Activated CD4-positive, alpha-beta T cell treated with anti-CD3 and anti-CD28 coated beads, Interleukin-2, amount 50 U/mL, for 24 hours (primary cell): ENCODE measurements at regions not wholly inside any gene's neighbourhood (a gene's known extent, or its start where the extent isn't known, plus 50 kb on each side); places are given as distances from the start of the nearest gene placed in this dataset.
"Not testable (repeated sequence)": the region's sequence is repeated elsewhere in the genome, so short reads cannot be mapped to it uniquely, and the experiment has no call there.

Experiments
- DNase-seq, 2 donors: peaks; one replicate each; pipeline ENCODE4 v3.0.0-alpha.2; 2020; ENCODE audit warnings: low read depth in 1 of 2, low spot score in 1 of 2

- no peak for DNase-seq
These were observed 272.8 kb upstream of the ZNF32 start for GRCh38 chr10:43921478-43921877.

- DNase-seq, result not testable (repeated sequence)
These were observed 271.6 kb upstream of the ZNF32 start for GRCh38 chr10:43920236-43920758.

DNA sequence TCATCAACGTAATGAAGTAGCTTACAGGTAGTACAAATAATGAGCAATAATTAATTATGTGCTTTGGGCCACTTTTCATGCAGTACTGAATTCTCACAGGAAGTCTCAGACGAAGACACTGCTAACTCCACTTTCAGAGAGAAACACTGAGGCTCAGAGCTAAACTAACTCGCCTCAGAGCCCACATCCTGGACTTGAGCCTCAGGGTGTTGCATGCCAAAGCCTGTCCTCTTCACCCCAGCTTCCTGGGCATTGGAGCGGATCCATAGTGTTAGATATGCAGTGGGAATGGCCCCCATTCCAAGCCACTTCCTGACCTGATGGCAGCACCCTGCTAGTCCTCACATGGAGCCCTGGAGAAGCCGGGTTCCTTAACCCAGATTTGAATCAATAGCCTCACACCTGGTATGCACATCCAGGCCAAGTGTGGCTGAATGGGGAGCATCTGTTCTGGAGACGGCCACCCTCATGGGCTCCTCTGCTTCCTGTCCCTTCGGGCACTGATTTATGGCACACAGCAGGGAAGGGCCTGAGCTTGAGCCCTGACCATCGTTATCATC lies 265.1 kb upstream of the ZNF32 start:
- no peak for DNase-seq

GRCh38 chr10:43912469-43912868 lies 263.8 kb upstream of the ZNF32 start:
- no peak for DNase-seq

DNA sequence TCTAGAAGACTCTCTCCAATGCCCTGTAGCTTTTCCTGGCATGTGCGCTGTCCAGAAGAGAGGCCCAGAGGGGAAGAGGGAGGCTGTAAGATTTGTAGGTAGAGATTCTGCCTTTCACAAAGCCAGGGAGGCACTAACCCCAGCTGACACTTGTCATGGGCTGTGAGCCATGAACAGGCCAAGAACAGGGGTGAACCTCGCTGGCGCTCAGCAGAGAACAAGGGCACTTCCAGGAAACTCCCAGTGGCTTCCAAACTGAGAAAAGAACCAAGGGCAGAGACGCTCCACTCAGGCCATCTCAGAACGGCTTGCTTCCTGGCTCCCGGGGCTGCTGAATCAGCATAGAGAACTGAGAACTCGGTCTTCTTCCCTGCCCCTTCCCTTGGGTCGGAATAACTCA lies 257.8 kb upstream of the ZNF32 start:
- no peak for DNase-seq

DNA sequence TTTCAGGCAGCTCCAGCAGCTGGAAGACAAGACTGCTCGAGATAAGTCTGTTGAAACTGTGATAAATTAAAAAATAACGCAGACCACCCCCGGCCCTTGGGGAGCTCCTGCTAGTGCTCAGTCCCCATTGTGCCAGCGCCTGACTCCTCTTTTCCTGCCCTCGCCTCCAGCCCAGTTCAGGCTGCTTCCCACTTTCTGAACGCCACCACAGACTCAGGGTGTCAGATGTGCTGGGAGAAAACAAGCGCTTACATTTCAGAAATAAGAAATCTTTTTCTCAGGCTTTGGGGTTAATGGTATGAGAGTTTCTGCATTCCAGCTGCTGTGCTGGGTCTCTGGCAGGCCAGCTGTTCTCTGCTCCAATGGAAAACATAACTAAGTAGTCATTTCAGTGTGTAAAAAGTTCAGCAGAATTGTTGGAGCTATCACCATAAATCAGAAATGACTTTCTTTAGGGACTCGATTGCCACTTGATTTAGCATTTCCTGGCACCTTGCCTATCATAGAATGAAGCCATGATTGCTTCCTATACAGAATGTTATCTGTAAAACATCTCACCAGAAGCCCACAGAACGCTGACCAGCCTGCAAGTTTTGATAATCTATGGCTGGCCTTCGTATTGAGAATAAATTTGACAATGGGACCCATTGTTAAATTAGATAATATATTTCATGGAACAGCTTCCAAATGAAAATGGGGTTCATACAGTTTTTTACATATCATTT lies 257.0 kb upstream of the ZNF32 start:
- DNase-seq, result no peak

GRCh38 chr10:43904844-43905243 lies 256.2 kb upstream of the ZNF32 start:
- no peak for DNase-seq

- no peak for DNase-seq
These were observed 255.6 kb upstream of the ZNF32 start for GRCh38 chr10:43904301-43904700.

- no peak for DNase-seq
These were observed 254.8 kb upstream of the ZNF32 start for GRCh38 chr10:43903451-43903850.

DNA sequence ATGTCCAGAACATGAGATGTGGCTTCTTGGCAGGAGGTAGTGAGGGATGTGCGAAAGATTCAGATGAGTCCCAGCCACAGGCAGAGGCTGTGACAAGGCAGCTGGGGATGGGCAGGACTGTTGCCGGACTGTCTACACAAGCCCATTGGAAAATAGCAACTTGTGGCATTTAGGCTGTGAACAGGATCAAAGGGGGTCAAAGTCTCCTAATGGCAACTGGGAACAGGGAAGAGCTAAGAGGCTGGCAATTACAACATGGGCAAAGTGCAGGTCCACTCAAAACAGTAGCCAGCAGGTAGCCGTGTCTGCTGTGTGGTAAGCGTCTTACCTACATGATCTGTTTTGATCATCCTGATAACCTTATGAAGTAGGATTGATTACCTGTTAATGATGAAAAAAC lies 254.2 kb upstream of the ZNF32 start:
- DNase-seq, result no peak

- no peak for DNase-seq
These were observed 253.2 kb upstream of the ZNF32 start for GRCh38 chr10:43901744-43902504.

DNA sequence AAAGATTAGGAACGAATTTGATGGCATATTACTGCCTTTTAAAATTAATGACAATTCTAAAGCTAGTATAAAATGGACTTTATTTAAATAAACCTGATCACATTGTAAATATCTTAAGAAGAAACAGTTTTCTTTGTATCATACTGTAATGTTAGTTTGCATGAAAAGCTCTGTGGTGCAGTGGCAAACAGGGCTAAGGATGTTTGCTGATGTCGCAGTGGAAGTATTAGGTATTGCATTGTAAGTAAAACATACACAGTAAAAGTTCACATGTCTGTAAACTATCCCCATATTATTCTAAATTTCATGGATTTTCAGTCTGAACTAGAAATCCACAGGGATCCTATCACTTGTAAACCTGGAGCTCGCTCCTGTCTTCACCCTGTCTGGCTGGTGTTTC lies 252.6 kb upstream of the ZNF32 start:
- DNase-seq, result no peak

GRCh38 chr10:43900571-43900970 lies 251.9 kb upstream of the ZNF32 start:
- no peak for DNase-seq

DNA sequence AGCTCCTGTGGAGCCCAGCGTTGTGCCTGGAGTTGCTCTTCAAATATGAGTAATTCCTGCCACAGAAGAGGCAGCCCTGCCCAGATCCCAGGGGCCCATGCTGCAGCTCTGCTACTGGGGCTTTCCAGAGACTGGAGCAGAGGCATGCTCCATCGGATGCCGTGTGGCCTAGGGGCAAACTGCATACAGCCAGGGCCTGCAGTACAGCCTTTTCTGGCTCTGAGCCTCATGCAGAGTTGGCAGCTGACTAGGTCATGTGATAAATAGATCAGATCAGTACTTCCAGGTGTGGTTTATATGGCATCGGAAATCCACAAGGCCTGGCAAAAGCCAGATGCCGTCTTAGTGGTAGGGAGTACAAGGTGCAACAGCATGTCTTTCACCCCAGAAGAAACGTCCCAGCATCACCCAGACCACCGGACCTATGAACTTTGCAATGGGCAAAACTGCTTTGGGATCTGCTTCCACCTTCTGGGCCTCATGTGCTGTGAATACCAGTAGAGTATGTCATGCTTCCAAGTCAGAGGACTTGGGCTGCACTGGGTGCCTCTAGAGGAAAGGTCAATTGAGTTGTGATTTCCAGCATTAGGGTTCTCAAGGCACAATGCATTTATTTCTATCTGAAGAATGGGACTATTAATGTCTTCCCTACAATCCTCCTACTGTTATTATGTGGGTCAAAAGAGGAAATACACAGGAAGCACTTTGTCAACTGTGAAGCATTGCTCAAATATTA lies 250.7 kb upstream of the ZNF32 start:
- DNase-seq, result no peak

DNA sequence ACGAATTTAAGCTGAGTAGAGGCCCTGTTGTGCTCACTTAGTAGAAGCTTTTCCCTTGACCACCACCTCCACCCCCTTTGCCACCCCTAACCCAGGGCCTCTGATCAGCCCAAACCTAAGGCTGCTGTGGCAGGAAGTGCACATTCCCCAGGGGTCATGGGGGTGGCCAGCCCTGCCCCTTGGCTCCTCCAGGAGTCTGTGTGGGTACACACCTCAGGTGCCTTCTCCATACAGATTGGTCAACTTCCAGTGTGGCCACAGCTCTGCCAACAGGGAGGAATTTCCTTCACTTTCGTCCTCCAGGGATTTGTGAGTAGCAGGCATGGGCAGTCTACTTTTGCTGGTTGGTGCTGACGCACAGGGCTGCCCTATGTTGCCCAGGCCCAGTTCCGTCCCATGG lies 249.9 kb upstream of the ZNF32 start:
- no peak for DNase-seq

GRCh38 chr10:43897765-43898419 lies 249.2 kb upstream of the ZNF32 start:
- DNase-seq, result no peak

DNA sequence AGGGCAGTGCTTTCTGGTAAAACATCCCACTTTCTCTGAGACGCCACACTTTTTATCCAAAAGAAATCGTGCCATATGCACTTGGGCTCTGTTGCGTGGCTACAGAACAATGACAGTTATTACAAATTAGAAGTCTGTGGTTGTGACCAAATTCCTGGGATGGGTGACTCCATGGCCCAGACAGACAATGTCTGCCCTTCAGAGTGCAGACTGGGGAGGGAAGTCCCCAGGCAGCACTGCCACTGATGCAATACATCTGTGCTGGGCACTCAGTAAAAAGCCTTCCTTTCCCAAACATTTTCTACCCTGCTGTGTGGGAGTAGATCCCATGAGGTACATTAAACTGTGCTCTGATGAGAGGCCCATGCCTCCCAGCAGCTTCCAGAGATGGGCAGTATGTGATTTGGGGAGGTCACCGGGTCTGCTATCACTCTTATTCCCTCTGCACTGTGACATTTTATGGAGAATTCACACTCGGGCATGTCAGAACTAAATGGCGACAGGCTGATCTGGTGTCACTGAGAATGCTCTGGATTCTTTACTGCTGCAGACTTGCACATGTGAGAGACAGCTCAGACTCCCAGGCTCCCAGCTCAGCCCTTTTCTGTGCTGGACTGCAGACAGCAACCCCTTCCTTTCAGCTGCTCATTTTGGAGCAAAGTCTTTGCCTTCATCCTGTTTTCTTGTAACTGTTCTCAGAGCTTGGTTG lies 243.5 kb upstream of the ZNF32 start:
- DNase-seq, result no peak

DNA sequence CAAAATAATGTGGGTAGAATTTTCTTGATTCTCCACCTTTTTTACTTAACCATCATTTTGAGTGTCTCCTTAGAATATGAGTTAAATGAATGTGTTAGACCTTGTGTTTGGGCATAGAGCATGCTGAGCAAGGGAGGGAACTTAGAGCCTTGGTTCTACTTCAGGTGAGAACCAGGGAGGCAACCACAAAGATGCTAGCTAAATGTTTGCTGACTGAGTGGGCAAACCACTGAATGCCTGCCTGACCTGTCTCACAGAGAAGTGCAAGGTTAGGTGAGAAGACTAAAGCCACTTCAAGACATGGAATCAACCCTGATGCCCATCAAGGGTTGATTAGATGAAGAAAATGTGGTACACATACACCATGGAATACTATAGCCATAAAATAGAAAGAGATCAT lies 242.6 kb upstream of the ZNF32 start:
- no peak for DNase-seq

DNA sequence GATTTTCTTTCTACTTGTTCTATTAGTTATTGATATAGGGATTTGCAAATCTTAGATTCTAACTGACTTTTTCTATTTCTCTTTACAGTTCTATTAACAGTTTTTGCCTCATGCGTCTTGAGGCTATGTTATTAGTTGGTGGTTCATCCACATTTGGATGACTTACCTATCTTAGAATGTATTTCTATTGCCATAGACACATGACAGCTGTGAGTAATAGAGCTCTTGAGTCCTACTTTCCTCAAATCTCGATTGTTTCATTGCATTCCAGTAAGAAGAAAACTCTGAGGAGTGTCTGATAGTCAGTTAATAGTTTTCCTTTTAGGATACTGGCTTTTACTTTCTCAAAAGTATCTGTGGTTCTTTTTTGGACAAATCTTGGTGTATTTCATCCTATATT lies 241.4 kb upstream of the ZNF32 start:
- DNase-seq, result no peak

DNA sequence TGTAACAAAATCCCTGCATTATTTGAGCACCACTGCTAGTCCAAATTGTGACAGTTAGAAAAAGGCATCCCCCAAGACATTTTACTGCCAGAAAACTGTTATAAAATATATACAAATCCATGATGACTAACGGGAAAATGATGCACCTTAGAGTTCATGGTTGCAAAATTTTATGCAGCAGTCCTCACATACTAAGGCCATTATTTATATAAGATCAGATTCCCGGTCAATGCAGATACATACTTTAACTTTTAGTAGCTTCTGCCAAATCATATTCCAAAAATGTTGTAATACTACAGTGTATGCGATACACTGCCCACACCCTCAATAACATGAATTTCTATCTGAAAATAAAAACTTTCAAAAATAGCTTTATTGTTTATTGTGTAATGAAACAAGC lies 239.9 kb upstream of the ZNF32 start:
- DNase-seq, result no peak
